ENCODE measurements at regions not wholly inside any gene's neighbourhood (a gene's known extent, or its start where the extent isn't known, plus 50 kb on each side); places are given as distances from the start of the nearest gene placed in this dataset.
"Not testable (repeated sequence)": the region's sequence is repeated elsewhere in the genome, so short reads cannot be mapped to it uniquely, and the experiment has no call there.

- no peak for DNase-seq
Measured at GRCh38 chr12:131399000-131399399, 311.9 kb upstream of the SFSWAP start.

- DNase-seq, result not testable (repeated sequence)
Measured at GRCh38 chr12:131400668-131401294, 310.1 kb upstream of the SFSWAP start.

- DNase-seq, result not testable (repeated sequence)
Measured at GRCh38 chr12:131401907-131402633, 308.8 kb upstream of the SFSWAP start.

GRCh38 chr12:131402781-131403396 lies 308.0 kb upstream of the SFSWAP start:
- no peak for DNase-seq

- DNase-seq, result no peak
Measured at GRCh38 chr12:131403676-131404075, 307.2 kb upstream of the SFSWAP start.

- no peak for DNase-seq
Measured at GRCh38 chr12:131404705-131405104, 306.2 kb upstream of the SFSWAP start.

GRCh38 chr12:131407221-131408035 lies 303.5 kb upstream of the SFSWAP start:
- no peak for DNase-seq

- no peak for DNase-seq
Measured at GRCh38 chr12:131408036-131408365, 302.9 kb upstream of the SFSWAP start.

- no peak for DNase-seq
Measured at GRCh38 chr12:131408484-131408883, 302.4 kb upstream of the SFSWAP start.

- no peak for DNase-seq
Measured at GRCh38 chr12:131409211-131409610, 301.7 kb upstream of the SFSWAP start.

- DNase-seq, result not testable (repeated sequence)
Measured at GRCh38 chr12:131411827-131412226, 299.1 kb upstream of the SFSWAP start.

GRCh38 chr12:131413006-131413405 lies 297.9 kb upstream of the SFSWAP start:
- no peak for DNase-seq

- no peak for DNase-seq
Measured at GRCh38 chr12:131413471-131413870, 297.4 kb upstream of the SFSWAP start.

- not testable (repeated sequence) for DNase-seq
Measured at GRCh38 chr12:131414155-131414922, 296.6 kb upstream of the SFSWAP start.

- no peak for DNase-seq
Measured at GRCh38 chr12:131415781-131416180, 295.1 kb upstream of the SFSWAP start.

- no peak for DNase-seq
Measured at GRCh38 chr12:131418121-131418520, 292.8 kb upstream of the SFSWAP start.

- no peak for DNase-seq
Measured at GRCh38 chr12:131418884-131419283, 292.0 kb upstream of the SFSWAP start.

- no peak for DNase-seq
Measured at GRCh38 chr12:131420867-131421447, 289.9 kb upstream of the SFSWAP start.

GRCh38 chr12:131421509-131422186 lies 289.2 kb upstream of the SFSWAP start:
- no peak for DNase-seq

- no peak for DNase-seq
Measured at GRCh38 chr12:131422187-131422520, 288.7 kb upstream of the SFSWAP start.

- DNase-seq, result no peak
Measured at GRCh38 chr12:131422744-131423143, 288.1 kb upstream of the SFSWAP start.

- DNase-seq, result no peak
Measured at GRCh38 chr12:131424270-131424669, 286.6 kb upstream of the SFSWAP start.

Measured in CD4-positive, alpha-beta T cell treated with Interleukin-6 for 4 hours (primary cell).